Hypothalamus (tissue), 51 donors: ENCODE measurements at regions not wholly inside any gene's neighbourhood (a gene's known extent, or its start where the extent isn't known, plus 50 kb on each side); places are given as distances from the start of the nearest gene placed in this dataset.
"Not testable (repeated sequence)": the region's sequence is repeated elsewhere in the genome, so short reads cannot be mapped to it uniquely, and the experiment has no call there.

Experiments
- DNase-seq, 51 donors: peaks; one replicate each; lab custom pipeline; 2025; lab: John Stamatoyannopoulos, UW

DNA sequence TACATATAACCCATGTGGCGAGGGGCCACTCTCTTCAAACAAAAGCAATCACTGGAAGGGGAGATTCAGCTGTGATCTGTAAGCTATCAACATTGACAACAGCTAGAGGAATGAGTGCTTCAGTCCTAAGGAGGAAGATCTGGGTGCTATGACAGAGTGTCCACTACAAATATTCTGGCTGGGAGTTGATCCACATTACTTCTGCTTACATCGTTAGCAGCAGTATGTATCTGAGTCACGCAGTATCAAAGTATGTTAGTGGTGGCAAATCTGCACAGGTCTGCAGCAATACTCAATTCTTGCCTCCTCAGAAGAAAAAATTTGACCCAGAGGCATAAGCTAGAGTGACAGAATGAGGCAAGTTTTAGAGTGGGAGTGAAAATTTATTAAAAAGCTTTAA lies 267.0 kb downstream of the PTH2R start:
- DNase-seq, result no peak

DNA sequence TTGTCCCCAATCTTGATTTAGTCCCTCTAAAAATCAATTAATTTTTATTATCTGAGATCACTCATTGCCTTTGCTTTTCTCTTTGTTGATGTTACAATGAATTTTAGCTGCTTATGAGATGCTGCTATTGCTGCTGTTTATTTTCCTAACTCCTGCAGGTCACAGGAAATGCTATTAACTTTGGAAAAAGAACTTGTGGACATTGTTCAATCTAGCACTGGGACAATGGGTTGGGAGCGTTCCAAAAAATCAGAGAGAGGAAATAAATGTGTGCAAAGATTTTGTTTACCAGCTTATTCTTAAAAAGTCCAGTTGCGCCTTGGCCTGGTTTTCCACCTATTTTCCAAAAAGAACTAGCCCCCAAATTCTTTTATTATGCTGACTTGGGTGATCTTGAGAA lies 268.3 kb downstream of the PTH2R start:
- DNase-seq, result no peak

GRCh38 chr2:208685929-208686328 lies 279.3 kb downstream of the PTH2R start:
- DNase-seq, result not testable (repeated sequence)

DNA sequence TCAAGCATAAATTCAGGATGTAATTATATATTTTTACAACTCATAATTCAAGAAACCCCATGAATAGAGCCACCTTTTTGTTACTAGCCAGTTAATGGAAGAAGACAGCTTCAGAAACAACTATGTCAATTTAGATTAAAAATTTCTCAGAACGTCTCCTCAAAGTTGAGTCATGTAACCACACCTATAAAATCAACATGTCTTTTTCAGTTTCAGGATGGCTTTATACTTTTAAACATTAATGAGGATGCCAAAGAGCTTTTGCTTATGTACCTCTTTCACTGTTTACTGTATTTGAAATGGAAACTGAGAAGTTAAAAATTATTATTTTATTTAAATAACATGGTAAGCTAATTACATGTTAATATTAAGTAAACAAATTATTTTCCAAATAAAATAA lies 280.1 kb downstream of the PTH2R start:
- no peak for DNase-seq

DNA sequence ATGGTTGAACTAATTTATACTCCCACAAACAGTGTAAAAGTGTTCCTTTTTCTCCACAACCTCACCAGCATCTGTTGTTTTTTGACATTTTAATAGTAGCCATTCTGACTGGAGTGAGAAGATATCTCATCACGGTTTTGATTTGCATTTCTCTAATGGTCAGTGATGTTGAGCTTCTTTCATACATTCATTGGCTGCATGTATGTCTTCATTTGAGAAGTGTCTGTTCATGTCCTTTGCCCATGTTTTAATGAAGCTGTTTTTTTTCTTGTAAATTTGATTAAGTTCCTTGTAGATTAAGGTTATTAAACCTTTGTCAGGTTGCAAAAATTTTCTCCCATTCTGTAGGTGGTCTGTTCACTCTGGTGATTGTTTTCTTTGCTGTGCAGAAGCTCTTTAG lies 281.1 kb downstream of the PTH2R start:
- not testable (repeated sequence) for DNase-seq

DNA sequence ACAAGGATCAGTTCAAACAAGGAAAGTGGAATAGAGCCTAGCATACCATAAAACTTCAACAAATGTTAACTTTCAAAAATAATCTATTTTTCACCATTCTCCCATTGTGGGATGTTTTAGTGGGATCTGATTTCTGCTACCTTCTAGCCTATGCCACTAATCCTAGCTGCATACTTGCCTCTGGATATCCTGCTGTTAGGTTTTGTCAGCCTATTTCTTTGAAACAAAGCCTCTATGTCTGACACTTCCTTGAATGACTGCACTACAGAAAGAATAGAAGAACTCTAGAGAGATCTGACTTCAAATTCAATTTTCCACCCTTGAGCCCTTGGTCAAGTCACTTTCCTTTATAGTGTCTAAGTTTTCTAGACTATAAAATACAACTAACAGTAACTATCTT lies 291.5 kb downstream of the PTH2R start:
- no peak for DNase-seq

GRCh38 chr2:208708486-208708885 lies 301.9 kb downstream of the PTH2R start:
- DNase-seq, result no peak

DNA sequence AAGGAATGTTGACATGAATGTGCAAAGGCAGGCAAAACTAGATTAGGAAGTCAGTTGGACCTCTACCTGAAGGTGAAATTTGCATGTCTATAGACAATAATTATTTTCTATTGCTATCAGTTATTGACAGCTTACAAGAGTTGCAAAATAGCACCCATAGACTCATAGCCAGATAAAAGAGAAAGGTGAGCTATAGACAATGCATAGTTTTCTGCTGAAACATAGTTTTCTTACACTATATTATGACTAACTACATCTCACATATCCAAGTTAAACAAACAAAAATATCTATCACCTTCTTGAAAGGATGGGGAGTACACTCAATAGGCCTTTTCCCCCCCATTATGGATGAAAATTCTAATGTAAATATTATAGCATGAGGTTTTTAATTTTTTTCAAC lies 305.0 kb downstream of the PTH2R start:
- no peak for DNase-seq

DNA sequence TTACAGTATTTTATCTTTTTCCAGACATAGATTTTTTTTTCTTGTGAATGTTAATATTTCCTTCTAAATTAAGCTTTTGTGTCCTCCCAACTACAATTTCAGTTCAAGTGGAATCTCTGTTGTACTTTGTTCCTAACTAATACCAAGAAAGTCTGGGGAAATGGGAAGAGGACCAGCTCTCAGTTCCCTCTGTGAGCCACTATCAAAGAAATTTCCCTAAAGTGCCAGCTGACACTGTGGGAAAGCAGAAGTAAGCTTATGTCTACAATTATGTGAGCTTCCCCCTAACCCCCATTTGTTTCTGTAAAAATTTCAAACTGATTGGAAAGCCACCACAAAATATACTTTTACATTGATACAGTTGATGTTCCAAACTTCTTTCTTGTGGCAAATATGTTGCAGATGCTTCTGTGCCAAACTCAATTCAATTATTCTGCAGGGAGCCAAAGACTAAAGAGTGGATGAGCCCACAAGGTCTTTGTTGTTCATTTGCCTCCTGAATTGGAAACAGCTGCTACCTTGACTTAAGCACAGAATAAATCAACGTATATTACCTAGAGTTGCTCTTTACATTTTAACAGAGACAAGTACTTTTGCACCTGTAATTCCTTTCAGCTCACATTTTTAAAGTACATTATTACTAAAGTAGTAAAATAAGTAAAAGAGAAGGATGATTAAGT lies 306.6 kb downstream of the PTH2R start:
- peak in 1 of 51 donors; percentile 6 for DNase-seq

GRCh38 chr2:208718828-208719227 lies 312.2 kb downstream of the PTH2R start:
- DNase-seq, result no peak

GRCh38 chr2:208722731-208723130 lies 316.1 kb downstream of the PTH2R start:
- DNase-seq, result no peak

DNA sequence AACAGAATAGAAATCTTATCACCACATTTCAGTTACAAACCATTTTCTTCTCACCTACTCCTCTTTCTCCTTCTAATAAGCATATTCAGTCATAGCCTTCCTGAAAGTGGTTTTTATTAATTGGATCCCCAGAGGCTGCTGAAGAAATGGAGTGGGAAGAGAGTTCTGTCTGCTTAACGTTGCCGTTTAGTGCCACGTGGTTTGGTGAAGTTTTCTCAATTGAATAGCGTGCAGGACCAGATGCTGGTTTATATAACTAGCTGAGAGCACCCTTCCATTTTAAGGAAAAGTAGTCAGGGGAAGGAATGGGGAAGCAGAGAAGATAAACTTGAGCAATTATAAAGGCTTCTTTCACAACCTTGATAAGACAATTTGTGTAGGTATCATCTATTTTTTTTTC lies 318.7 kb downstream of the PTH2R start:
- no peak for DNase-seq

- no peak for DNase-seq
Observed at GRCh38 chr2:208726242-208726641, 319.6 kb downstream of the PTH2R start.

DNA sequence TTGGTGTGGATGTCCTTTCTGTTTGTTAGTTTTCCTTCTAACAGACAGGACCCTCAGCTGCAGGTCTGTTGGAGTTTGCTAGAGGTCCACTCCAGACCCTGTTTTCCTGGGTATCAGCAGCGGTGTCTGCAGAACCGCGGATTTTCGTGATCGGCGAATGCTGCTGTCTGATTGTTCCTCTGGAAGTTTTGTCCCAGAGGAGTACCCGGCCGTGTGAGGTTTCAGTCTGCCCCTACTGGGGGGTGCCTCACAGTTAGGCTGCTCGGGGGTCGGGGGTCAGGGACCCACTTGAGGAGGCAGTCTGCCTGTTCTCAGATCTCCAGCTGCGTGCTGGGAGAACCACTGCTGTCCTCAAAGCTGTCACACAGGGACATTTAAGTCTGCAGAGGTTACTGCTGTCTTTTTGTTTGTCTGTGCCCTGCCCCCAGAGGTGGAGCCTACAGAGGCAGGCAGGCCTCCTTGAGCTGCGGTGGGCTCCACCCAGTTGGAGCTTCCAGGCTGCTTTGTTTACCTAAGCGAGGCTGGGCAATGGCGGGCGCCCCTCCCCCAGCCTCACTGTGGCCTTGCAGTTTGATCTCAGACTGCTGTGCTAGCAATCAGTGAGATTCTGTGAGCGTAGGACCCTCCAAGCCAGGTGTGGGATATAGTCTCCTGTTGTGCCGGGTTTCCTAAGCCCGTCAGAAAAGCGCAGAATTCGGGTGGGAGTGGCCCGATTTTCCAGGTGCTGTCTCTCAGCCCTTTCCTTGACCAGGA lies 345.2 kb downstream of the PTH2R start:
- DNase-seq, result not testable (repeated sequence)

DNA sequence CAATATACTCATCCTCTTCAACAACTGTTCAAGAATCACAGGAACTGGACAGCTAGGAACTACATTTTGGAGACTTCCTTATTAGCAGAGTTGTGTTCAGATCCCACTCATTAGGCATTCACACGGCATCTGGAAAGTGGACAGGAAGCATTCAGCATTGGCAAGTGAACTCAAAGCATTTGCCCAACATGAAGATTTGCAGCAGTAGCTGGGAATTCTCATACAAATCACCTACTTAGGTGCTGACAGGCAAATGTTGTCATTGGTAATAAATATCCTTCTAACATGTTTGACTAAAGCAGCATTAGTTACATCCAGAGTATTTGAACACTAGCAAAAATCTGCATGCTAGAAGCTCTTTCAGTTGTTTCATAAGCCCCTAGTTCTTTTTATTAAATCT lies 350.8 kb downstream of the PTH2R start:
- DNase-seq, result no peak

GRCh38 chr2:208773074-208773473 lies 366.5 kb downstream of the PTH2R start:
- not testable (repeated sequence) for DNase-seq

GRCh38 chr2:208781166-208781565 lies 374.6 kb downstream of the PTH2R start:
- no peak for DNase-seq

DNA sequence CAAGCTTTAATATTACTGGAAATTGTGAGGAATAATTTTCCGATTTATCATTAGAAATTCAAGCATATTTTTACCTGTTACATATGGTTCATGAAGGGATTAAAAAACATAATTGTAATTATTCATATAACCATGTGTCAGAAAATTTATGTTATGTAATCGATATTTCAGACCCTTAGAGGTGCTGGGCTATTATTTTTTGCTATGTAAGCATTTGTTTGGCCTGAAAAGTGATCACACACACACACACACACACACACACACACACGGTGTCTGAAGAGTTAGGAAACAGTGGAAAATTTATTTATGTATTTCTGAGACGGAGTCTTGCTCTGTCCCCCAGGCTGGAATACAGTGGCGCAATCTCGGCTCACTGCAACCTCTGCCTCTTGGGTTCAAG lies 375.5 kb downstream of the PTH2R start:
- DNase-seq, result no peak

DNA sequence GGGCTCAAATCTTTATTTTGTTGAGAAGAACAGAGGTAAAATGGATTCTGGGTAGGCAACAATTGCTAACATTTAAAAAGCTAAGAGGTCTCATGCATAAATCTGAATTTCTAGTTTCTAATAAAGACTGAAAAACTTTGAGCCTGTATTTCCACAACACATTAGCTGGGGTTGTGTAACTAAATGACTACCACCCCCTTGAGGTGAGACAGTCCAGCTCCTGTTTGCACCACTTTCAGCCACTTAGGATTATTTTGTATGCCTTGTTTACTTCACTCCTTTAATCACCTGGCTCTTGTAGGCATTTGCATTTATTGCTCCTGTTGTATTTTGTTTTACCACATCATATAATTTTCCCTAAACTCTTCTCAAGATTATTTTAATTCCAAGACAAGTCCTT lies 376.6 kb downstream of the PTH2R start:
- no peak for DNase-seq

- DNase-seq, result not testable (repeated sequence)
Observed at GRCh38 chr2:208784774-208785173, 378.2 kb downstream of the PTH2R start.

DNA sequence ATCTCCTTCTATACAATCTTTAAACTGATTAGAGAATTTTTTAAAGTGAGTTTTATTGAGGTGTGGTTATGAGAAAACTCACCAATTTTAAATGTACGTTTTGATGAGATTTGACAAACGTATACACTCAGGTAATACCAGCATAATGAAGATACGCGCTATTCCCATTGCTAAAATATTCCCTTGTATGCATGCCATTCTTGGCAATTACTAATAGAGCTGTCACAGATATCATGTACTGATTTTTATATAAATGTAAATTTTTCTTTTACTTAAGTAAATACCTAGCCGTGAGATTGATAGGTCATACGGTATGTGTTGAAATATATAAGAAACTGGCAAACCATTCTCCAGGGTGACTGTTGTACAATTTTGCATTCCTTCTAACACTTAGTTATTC lies 384.7 kb downstream of the PTH2R start:
- DNase-seq, result no peak

GRCh38 chr2:208792766-208793165 lies 386.2 kb downstream of the PTH2R start:
- no peak for DNase-seq
